Ectodermal cell (in vitro differentiated cells): ENCODE measurements at regions not wholly inside any gene's neighbourhood (a gene's known extent, or its start where the extent isn't known, plus 50 kb on each side); places are given as distances from the start of the nearest gene placed in this dataset.

ENCODE experiments used
- H3K27ac ChIP-seq: 2 replicates; pipeline ENCODE4 v1.7.0; 2013; ENCODE audit warnings: mild to moderate bottlenecking, low read depth, low read length; ENCODE audit not compliant: insufficient read depth, poor library complexity, severe bottlenecking
- H3K27me3 ChIP-seq: 2 replicates; pipeline ENCODE4 v1.7.0; 2013; ENCODE audit warnings: mild to moderate bottlenecking, low read length; ENCODE audit not compliant: insufficient read depth, control insufficient read depth, poor library complexity, severe bottlenecking
- H3K36me3 ChIP-seq: one replicate; pipeline ENCODE4 v1.7.0; 2013; ENCODE audit warnings: low read length; ENCODE audit not compliant: control insufficient read depth, insufficient read depth
- H3K4me1 ChIP-seq: one replicate; pipeline ENCODE4 v1.7.0; 2013; ENCODE audit warnings: low read length; ENCODE audit not compliant: control insufficient read depth, insufficient read depth
- H3K4me3 ChIP-seq: 2 replicates; pipeline ENCODE4 v1.7.0; 2013; ENCODE audit warnings: low read depth, low read length, control low read depth; ENCODE audit not compliant: insufficient read depth
- H3K9me3 ChIP-seq: 2 replicates; pipeline ENCODE4 v1.7.0; 2013; ENCODE audit warnings: mild to moderate bottlenecking, low read length, moderate library complexity; ENCODE audit not compliant: control insufficient read depth
- WGBS, 2 experiments: methylation state at CpG; one replicate each; pipeline ENCODE4 v1.1.7; 2013; ENCODE audit warnings: missing lambda C conversion rate in 2 of 2; 5-methylcytosine and 5-hydroxymethylcytosine counted together

DNA sequence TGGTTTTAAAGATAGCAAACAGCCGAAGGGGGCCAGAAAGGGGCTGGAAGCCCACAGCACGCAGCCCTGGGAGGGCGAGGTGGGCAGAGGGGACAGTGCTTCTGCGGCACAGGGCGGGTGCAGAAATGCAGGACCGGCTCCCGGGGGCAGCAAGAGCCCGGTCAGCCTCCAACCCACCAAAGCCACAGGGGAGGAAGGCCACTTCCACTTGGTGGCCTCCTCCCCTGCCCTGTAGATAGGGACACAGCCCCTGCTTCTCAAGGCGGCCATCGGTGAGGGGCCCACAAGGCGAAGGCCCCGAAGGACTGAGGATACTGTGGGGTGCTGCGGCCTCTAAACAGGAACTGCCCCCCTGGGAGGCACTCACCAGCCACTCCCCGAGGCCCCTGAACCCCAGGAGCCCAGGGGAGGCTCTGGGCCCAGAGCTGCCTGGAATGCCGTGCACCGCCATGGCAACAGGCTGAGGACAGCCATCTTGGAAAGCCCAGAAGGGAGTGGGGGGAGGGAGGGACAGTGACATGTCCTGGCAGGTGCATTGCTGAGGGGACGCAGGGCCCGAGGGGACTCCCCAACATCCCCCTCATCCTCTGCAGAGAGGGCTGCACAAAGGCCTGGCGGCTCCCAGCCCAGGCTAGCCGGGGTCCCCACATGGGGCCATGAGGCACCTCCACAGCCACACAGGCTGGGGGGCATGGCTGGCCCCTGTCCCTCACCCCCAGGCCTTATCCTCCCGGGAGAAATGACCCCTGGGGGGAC lies 114.7 kb downstream of the NCOR2 start:
- no peaks in the 10 kb centered on the region for H3K9me3 ChIP-seq
- no peaks in the 10 kb centered on the region for H3K36me3 ChIP-seq
- no peak overlapping the region for H3K4me3 ChIP-seq
- peak overlapping the region; percentile 44 for H3K27ac ChIP-seq
- H3K27me3 ChIP-seq: no peaks in the 10 kb centered on the region
- 86 to 91% methylated on average over 21 of the region's 21 CpGs for WGBS, 2 experiments
- peaks cover 26% of the 10 kb centered on the region for H3K4me1 ChIP-seq

DNA sequence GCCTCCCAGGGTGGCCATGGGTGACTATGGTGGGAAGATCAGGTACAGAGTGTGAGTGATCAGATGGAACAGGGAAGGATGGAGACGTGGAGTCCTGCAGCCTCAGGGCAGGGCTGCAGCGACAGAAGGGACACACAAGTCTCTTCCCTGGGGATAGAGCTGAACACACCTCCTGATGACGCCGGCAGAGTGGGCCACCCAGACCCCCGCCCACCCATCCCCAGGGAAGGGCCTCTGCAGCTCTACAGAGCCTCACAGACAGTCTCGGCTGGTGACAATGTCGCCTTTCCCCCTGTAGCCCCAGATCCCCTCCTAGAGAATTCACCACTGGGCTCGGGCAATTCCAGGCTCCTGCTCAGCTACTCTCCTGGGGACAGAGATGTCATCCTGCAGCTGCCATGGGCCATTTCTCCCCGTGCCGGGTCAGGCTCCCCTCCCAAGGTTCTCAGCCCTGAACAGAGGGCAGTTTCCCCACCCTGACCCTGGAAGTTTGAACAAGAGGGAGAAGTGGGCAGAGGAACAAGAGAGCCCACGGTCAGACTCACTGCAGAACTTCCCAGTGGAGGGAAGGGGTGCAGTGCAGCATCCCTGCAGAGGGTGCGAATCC lies 115.7 kb downstream of the NCOR2 start:
- Histone ChIP-seq H3K27ac (no peak overlapping the region), H3K9me3 (no peaks in the 10 kb centered on the region), H3K4me1 (peaks cover 18% of the 10 kb centered on the region), H3K36me3 (no peaks in the 10 kb centered on the region), H3K4me3 (no peak overlapping the region), H3K27me3 (no peaks in the 10 kb centered on the region)
- WGBS, 2 experiments: 84 to 86% methylated on average over 12 of the region's 12 CpGs

DNA sequence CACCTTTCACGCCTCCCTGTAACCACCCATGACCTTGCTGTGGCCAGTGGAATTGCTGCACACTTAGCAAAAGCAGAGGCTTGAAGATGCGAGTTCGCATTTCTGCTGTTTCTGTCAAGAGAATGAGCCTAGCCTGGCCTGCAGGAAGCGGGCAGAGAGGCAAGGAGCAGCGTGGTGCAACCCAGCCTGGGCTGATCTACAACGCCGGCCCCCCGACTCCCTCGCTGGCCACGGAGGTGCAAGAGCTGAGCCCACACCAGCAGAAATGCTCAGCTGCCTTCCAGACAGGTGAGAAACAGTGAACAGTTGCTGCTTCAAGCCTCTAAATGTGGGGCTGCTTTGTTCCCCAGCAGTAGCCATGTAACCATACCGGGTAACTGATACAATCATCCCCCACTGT lies 116.4 kb downstream of the NCOR2 start:
- Histone ChIP-seq H3K27ac (no peak overlapping the region), H3K4me3 (no peak overlapping the region), H3K4me1 (peaks cover 18% of the 10 kb centered on the region), H3K9me3 (no peaks in the 10 kb centered on the region), H3K36me3 (no peaks in the 10 kb centered on the region), H3K27me3 (no peaks in the 10 kb centered on the region)
- 94 to 95% methylated on average over 11 of the region's 11 CpGs for WGBS, 2 experiments

DNA sequence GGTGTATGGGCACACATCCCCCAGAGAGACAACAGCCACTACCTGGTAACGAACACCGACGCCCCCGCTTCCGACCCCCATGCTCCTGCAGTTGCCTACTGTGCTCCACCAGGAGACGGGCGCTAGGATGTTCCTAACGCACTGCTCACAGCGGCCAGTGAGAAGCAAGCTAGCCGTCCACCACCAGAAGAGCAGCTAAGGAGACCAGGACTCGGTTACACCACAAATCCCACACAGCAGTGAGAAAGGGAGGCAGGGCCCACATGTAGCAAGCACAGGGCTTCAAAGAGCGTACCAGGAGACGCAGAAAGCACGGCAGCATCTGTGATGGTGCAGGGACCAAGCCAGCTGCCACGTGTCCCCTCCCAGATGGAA lies 117.0 kb downstream of the NCOR2 start:
- no peaks in the 10 kb centered on the region for H3K36me3 ChIP-seq
- H3K9me3 ChIP-seq: no peaks in the 10 kb centered on the region
- WGBS, 2 experiments: 92 to 94% methylated on average over 15 of the region's 15 CpGs
- H3K27ac ChIP-seq: no peak overlapping the region
- H3K4me3 ChIP-seq: no peak overlapping the region
- H3K27me3 ChIP-seq: no peaks in the 10 kb centered on the region
- H3K4me1 ChIP-seq: peaks cover 18% of the 10 kb centered on the region

DNA sequence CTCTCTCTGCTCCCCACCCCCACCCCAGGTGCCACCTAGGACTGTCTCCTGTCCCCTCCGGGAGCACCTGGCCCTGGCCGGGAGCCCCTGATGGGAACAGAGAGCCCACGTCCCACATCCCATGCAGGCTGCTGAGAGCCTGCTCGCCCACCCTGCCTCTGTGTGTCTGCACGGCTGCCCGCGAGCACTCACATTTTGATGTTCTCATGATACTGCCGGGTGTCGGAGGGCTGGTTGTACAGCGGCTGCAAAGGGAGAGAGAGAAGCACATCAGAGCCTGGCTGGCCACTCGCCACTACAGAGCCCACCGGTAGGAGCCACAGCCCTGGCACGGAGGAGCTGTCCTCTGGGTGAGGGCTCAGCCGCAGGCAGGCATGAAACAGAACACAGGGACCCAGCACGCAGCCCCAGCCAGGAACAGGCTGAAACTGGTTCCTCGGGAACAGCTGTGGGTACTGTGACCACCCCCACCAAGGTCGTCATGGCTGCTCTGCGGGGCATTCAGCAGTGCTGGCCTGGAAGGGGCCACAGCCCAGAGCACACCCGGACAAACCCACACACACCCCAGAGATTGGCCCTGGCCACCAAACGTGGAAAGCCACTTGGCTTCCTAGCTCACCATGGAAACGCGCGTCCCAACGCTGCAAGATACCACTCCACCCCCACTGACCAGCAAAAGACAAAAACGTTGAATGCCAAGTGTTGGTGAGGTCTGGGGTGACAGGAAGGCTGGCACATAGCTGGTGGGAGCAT lies 117.6 kb downstream of the NCOR2 start:
- H3K27me3 ChIP-seq: no peaks in the 10 kb centered on the region
- no peak overlapping the region for H3K27ac ChIP-seq
- peaks cover 18% of the 10 kb centered on the region for H3K4me1 ChIP-seq
- 89 to 90% methylated on average over 25 of the region's 25 CpGs for WGBS, 2 experiments
- no peak overlapping the region for H3K4me3 ChIP-seq
- no peaks in the 10 kb centered on the region for H3K36me3 ChIP-seq
- no peaks in the 10 kb centered on the region for H3K9me3 ChIP-seq

DNA sequence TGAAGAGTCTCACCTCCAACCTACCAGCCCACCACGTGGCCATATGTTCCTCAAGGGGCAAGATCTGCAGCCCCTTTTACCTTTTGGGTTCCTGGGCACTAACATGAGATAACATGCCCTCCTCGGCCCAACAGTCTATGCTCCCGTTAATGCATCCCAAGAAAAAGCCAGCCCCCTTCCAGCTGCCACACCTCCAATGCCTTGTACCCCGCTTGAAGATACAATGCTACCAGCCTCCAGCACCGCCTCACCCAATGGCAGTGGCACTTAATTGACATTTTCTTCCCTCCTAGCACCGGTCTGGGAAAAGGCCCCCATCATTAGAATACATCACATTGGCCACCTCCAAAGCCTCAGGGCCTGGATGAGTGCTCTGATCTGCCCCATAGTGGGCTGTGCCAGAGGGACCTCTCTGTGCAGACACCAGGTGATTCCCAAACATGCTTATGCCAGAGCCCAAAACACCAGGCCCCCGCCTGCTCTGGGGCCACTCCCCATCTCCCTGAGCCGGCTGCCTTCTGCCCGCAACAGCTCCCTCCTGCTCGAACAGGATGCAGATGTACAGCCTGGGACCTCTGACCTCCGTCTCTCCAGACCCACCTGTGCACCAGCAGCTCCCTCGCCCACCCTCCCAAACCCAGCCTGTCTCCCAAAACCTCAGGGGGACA lies 118.3 kb downstream of the NCOR2 start:
- no peaks in the 10 kb centered on the region for H3K27me3 ChIP-seq
- peaks cover 18% of the 10 kb centered on the region for H3K4me1 ChIP-seq
- H3K36me3 ChIP-seq: no peaks in the 10 kb centered on the region
- no peaks in the 10 kb centered on the region for H3K9me3 ChIP-seq
- H3K27ac ChIP-seq: no peak overlapping the region
- WGBS, 2 experiments: 89 to 92% methylated on average over 12 of the region's 12 CpGs
- H3K4me3 ChIP-seq: no peak overlapping the region

DNA sequence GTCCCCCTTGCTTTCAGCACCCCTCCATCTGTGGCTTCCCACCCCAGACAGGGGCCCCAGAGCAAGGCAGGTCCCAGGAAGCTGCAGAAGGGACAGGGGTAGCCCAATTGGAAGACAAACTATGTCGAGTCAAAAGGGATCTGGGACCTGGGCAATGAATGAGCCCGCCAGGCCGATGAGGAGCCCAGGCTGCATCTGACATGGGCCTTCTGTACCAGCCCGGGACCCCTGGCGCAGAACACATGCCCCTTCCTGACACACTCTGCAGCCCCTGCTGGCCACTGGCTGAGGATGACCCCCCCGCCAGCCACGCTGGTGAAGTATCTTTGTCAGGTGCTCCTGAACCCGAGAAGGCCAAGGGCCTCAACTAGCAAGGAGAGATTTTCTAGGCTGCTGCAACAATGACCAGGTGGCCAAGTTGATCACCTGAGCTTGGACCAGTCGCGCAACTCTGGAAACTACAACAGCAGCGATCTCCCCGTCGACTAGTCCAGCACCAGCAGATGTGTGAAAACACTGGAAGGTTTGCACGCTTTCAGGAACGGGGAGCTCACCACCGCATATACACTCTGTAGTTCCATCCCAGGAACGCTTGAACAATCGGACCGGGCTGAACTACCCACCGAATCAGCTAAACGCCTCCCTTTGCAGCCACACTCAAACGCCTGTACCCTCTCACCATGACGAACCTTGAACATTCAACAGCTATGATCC lies 119.0 kb downstream of the NCOR2 start:
- Histone ChIP-seq H3K27me3 (no peaks in the 10 kb centered on the region), H3K4me1 (peaks cover 12% of the 10 kb centered on the region), H3K4me3 (no peak overlapping the region), H3K9me3 (no peaks in the 10 kb centered on the region), H3K36me3 (no peaks in the 10 kb centered on the region), H3K27ac (no peak overlapping the region)
- WGBS, 2 experiments: 95% methylated on average over 23 of the region's 23 CpGs

DNA sequence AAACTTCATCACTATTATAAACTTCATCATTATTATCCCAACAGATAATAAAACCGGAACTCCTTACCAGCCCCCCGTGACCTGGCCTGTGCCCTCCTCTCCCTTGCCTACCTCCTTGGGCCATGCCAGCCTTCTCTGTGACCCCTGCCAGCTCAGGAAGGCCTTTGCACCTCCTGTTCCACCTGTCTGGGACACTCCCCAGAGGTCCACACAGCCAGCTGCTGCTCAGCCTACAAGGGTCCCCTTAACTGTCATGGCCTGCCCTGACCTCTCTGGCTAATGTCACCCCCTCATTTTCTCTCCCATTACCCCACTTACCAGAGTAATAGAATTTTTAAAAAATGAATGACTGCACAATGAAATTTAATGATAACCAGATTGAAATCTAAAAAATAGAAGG lies 121.0 kb downstream of the NCOR2 start:
- Histone ChIP-seq H3K9me3 (no peaks in the 10 kb centered on the region), H3K27me3 (no peaks in the 10 kb centered on the region), H3K4me3 (no peak overlapping the region), H3K27ac (no peak overlapping the region), H3K36me3 (no peaks in the 10 kb centered on the region), H3K4me1 (peaks cover 4% of the 10 kb centered on the region)
- 94 to 97% methylated on average over 2 of the region's 2 CpGs for WGBS, 2 experiments

DNA sequence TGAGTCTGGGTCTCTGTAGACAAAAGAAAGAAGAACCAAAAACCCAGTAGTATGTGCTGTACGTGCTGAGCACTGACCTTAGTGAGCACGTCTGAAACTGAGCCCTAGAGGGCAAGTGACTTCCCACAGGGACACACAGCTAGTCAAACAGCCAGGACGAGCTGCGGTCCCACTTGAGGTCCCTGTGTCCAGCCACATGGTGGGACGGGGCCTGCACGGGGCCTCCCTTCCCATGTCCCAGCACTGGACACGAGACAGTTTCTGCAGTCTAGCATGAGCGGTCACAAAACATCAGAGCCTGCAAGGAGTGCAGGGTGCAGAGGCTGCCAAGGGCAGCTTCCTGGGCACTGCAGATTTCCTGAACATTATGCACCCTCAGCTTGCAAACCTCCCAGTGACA lies 121.6 kb downstream of the NCOR2 start:
- H3K4me1 ChIP-seq: peaks cover 7% of the 10 kb centered on the region
- no peaks in the 10 kb centered on the region for H3K27me3 ChIP-seq
- no peaks in the 10 kb centered on the region for H3K36me3 ChIP-seq
- WGBS, 2 experiments: 94 to 96% methylated on average over 8 of the region's 8 CpGs
- no peaks in the 10 kb centered on the region for H3K9me3 ChIP-seq
- no peak overlapping the region for H3K27ac ChIP-seq
- H3K4me3 ChIP-seq: no peak overlapping the region
